GM12864 (cell line): ENCODE measurements at regions not wholly inside any gene's neighbourhood (a gene's known extent, or its start where the extent isn't known, plus 50 kb on each side); places are given as distances from the start of the nearest gene placed in this dataset.
"Not testable (repeated sequence)": the region's sequence is repeated elsewhere in the genome, so short reads cannot be mapped to it uniquely, and the experiment has no call there.

Experiments
- DNase-seq: peaks from one replicate; pipeline ENCODE4 v3.0.0-alpha.2; 2011; ENCODE audit warnings: low read depth
- H3K4me3 ChIP-seq: 2 replicates; pipeline ENCODE4 v1.5.1; 2011; ENCODE audit warnings: mild to moderate bottlenecking, low read depth, low read length, control low read depth
- CTCF ChIP-seq: IDR thresholded peaks from 2 replicates; pipeline ENCODE4 v1.5.1; 2011; ENCODE audit warnings: low read depth, mild to moderate bottlenecking, moderate library complexity, low read length, control low read depth, inconsistent platforms; ENCODE audit errors: missing control alignments

- H3K4me3 ChIP-seq: no peak overlapping the region
- no peak for DNase-seq
- TF ChIP-seq CTCF: no peak
Observed at GRCh38 chr3:116512281-116512680, 67.0 kb upstream of the LSAMP start.

DNA sequence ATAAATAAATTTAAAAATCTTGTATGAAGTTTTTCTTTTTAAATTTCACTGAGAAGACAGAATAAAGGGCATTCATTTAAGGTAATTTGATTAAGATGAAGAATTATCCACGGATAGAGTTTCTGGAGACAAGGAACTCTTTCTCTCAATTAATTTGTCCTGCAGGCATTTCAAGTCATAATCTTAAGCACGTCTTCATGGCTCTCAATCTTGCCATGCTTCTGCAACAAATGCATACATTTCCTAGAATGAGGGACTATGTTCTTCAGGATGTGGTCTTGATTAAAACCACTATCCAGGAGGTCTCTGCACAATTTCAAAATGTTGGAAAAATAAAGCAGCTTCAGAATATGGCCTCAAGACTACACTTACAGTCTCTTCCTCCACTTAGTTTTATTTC is 67.6 kb upstream of the LSAMP start:
- no peak for DNase-seq
- no peak overlapping the region for H3K4me3 ChIP-seq
- no peak for TF ChIP-seq CTCF

DNA sequence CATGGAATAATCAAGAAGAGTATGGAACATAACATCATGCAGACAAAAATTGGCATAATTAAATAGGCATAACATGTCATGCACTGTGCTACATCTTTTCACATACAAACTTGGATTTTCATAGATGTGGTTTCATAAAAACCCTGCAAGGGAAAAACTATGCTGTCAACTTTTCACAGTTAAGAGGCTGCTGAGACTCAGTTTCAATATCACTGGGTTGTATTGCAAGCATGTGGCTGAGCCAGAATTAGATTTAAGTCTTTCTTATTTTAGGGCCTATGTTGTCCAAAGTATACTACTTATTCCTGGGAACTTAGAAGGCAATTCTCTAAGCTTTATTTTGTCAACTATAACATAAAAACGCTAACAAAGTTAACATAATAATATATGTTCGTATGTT is 70.7 kb upstream of the LSAMP start:
- no peak for TF ChIP-seq CTCF
- no peak overlapping the region for H3K4me3 ChIP-seq
- no peak for DNase-seq

GRCh38 chr3:116517308-116517707 is 72.0 kb upstream of the LSAMP start:
- peak; percentile 32 for TF ChIP-seq CTCF
- DNase-seq: no peak
- H3K4me3 ChIP-seq: no peak overlapping the region

- DNase-seq: not testable (repeated sequence)
Observed at GRCh38 chr3:116519101-116519500, 73.8 kb upstream of the LSAMP start.

GRCh38 chr3:116519823-116520222 is 74.5 kb upstream of the LSAMP start:
- not testable (repeated sequence) for DNase-seq, H3K4me3 ChIP-seq

More at GRCh38 chr3:116519101-116519500, 73.8 kb upstream of the LSAMP start:
- not testable (repeated sequence) for H3K4me3 ChIP-seq

DNA sequence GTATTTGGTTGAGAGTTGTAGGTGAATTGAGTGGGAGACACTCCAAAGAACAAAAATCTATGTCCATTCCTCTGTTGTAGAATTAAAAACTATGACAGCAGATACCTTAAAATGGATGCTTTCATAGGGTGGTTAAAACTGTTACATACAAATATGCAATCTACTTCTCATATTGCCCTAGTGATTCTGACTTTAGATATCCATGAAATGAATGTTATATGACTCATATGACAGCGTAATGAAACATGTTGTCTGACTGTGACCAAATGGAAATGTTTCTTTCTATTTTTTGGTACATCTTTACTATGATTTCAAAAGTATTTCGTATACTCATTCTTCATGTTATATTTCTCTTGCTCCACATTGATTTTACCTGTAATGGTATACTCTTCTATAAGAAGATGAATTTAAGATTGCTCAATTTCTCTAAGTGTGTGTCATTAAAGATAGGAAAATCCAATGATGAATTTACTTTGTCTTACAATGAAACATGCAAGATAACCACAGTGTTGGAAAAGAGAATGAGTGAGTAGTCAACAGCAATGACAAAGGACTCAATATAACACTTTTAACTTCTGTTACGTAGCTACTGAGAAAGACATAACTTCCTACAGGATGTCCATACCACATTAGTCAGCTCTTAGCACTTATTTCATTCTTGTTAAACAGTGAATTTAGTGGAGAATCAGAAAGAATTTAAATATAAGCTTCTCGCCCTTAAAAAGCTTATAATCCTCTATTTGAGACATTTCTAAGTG is 79.3 kb upstream of the LSAMP start:
- no peak for DNase-seq
- no peak overlapping the region for H3K4me3 ChIP-seq
- no peak for TF ChIP-seq CTCF

DNA sequence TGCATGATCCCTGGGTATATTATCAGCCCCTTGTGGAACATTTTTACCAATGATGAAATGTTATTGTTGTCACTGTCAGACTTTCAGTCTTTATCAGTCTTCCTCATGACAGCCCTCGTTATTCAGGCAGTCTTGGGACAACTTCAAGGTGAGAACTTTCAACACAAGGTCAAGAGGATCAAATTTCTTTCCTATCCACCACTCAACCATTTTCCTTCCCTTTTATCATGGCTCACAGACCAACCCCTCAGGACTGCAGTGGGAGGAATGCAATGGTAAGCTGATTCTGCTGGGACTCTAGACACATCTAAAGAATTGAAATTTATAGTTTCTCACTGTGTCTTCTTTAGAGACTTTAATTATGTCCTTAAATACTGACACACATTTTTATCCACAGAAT is 107.0 kb upstream of the LSAMP start:
- DNase-seq: no peak
- TF ChIP-seq CTCF: no peak
- no peak overlapping the region for H3K4me3 ChIP-seq
